ENCODE measurements at regions not wholly inside any gene's neighbourhood (a gene's known extent, or its start where the extent isn't known, plus 50 kb on each side); places are given as distances from the start of the nearest gene placed in this dataset.

GRCh38 chr18:78652001-78652545 is 327.5 kb upstream of the SALL3 start:
- Histone ChIP-seq H3K27ac (ENCODE audit: low read depth, low read length) (no peak overlapping the region), H3K4me1 (ENCODE audit: control insufficient read depth, insufficient read depth, low read length) (no peaks in the 10 kb centered on the region), H3K9ac (ENCODE audit: low read depth, low read length) (no peak overlapping the region), H3K36me3 (ENCODE audit: control insufficient read depth, insufficient read depth, low read length) (no peaks in the 10 kb centered on the region), H3K27me3 (ENCODE audit: control insufficient read depth, insufficient read depth, low read length) (no peaks in the 10 kb centered on the region), H3K9me3 (ENCODE audit: control insufficient read depth, insufficient read depth, low read length) (peaks cover 36% of the 10 kb centered on the region), H3K4me3 (ENCODE audit: low read depth, low read length) (no peak overlapping the region)

GRCh38 chr18:78655921-78656320 is 323.7 kb upstream of the SALL3 start:
- Histone ChIP-seq H3K36me3 (ENCODE audit: control insufficient read depth, insufficient read depth, low read length) (no peaks in the 10 kb centered on the region), H3K4me1 (ENCODE audit: control insufficient read depth, insufficient read depth, low read length) (no peaks in the 10 kb centered on the region), H3K27ac (ENCODE audit: low read depth, low read length) (no peak overlapping the region), H3K9me3 (ENCODE audit: control insufficient read depth, insufficient read depth, low read length) (peaks cover 36% of the 10 kb centered on the region), H3K9ac (ENCODE audit: low read depth, low read length) (no peak overlapping the region), H3K4me3 (ENCODE audit: low read depth, low read length) (no peak overlapping the region), H3K27me3 (ENCODE audit: control insufficient read depth, insufficient read depth, low read length) (no peaks in the 10 kb centered on the region)

GRCh38 chr18:78656346-78656925 is 323.2 kb upstream of the SALL3 start:
- Histone ChIP-seq H3K9ac (ENCODE audit: low read depth, low read length) (no peak overlapping the region), H3K9me3 (ENCODE audit: control insufficient read depth, insufficient read depth, low read length) (peaks cover 36% of the 10 kb centered on the region), H3K36me3 (ENCODE audit: control insufficient read depth, insufficient read depth, low read length) (no peaks in the 10 kb centered on the region), H3K4me3 (ENCODE audit: low read depth, low read length) (no peak overlapping the region), H3K27me3 (ENCODE audit: control insufficient read depth, insufficient read depth, low read length) (no peaks in the 10 kb centered on the region), H3K27ac (ENCODE audit: low read depth, low read length) (no peak overlapping the region), H3K4me1 (ENCODE audit: control insufficient read depth, insufficient read depth, low read length) (no peaks in the 10 kb centered on the region)

- Histone ChIP-seq H3K9ac (ENCODE audit: low read depth, low read length) (no peak overlapping the region), H3K27me3 (ENCODE audit: control insufficient read depth, insufficient read depth, low read length) (no peaks in the 10 kb centered on the region), H3K36me3 (ENCODE audit: control insufficient read depth, insufficient read depth, low read length) (no peaks in the 10 kb centered on the region), H3K4me1 (ENCODE audit: control insufficient read depth, insufficient read depth, low read length) (no peaks in the 10 kb centered on the region), H3K9me3 (ENCODE audit: control insufficient read depth, insufficient read depth, low read length) (peaks cover 21% of the 10 kb centered on the region), H3K27ac (ENCODE audit: low read depth, low read length) (no peak overlapping the region), H3K4me3 (ENCODE audit: low read depth, low read length) (no peak overlapping the region)
Measured at GRCh38 chr18:78658531-78658930, 321.1 kb upstream of the SALL3 start.

- Histone ChIP-seq H3K4me1 (ENCODE audit: control insufficient read depth, insufficient read depth, low read length) (no peaks in the 10 kb centered on the region), H3K27me3 (ENCODE audit: control insufficient read depth, insufficient read depth, low read length) (no peaks in the 10 kb centered on the region), H3K9ac (ENCODE audit: low read depth, low read length) (no peak overlapping the region), H3K4me3 (ENCODE audit: low read depth, low read length) (no peak overlapping the region), H3K9me3 (ENCODE audit: control insufficient read depth, insufficient read depth, low read length) (peaks cover 18% of the 10 kb centered on the region), H3K27ac (ENCODE audit: low read depth, low read length) (no peak overlapping the region), H3K36me3 (ENCODE audit: control insufficient read depth, insufficient read depth, low read length) (no peaks in the 10 kb centered on the region)
Measured at GRCh38 chr18:78659057-78659456, 320.6 kb upstream of the SALL3 start.

- Histone ChIP-seq H3K27ac (ENCODE audit: low read depth, low read length) (no peak overlapping the region), H3K4me1 (ENCODE audit: control insufficient read depth, insufficient read depth, low read length) (no peaks in the 10 kb centered on the region), H3K9me3 (ENCODE audit: control insufficient read depth, insufficient read depth, low read length) (peaks cover 18% of the 10 kb centered on the region), H3K9ac (ENCODE audit: low read depth, low read length) (no peak overlapping the region), H3K27me3 (ENCODE audit: control insufficient read depth, insufficient read depth, low read length) (no peaks in the 10 kb centered on the region), H3K4me3 (ENCODE audit: low read depth, low read length) (no peak overlapping the region), H3K36me3 (ENCODE audit: control insufficient read depth, insufficient read depth, low read length) (no peaks in the 10 kb centered on the region)
Measured at GRCh38 chr18:78659748-78660147, 319.9 kb upstream of the SALL3 start.

GRCh38 chr18:78660311-78660710 is 319.3 kb upstream of the SALL3 start:
- Histone ChIP-seq H3K27me3 (ENCODE audit: control insufficient read depth, insufficient read depth, low read length) (no peaks in the 10 kb centered on the region), H3K9me3 (ENCODE audit: control insufficient read depth, insufficient read depth, low read length) (peaks cover 14% of the 10 kb centered on the region), H3K27ac (ENCODE audit: low read depth, low read length) (no peak overlapping the region), H3K4me1 (ENCODE audit: control insufficient read depth, insufficient read depth, low read length) (no peaks in the 10 kb centered on the region), H3K9ac (ENCODE audit: low read depth, low read length) (no peak overlapping the region), H3K36me3 (ENCODE audit: control insufficient read depth, insufficient read depth, low read length) (no peaks in the 10 kb centered on the region), H3K4me3 (ENCODE audit: low read depth, low read length) (no peak overlapping the region)

- no peaks in the 10 kb centered on the region for H3K4me1 ChIP-seq (ENCODE audit: control insufficient read depth, insufficient read depth, low read length)
- no peak overlapping the region for H3K4me3 ChIP-seq (ENCODE audit: low read depth, low read length)
- H3K27ac ChIP-seq (ENCODE audit: low read depth, low read length) = no peak overlapping the region
- no peaks in the 10 kb centered on the region for H3K27me3 ChIP-seq (ENCODE audit: control insufficient read depth, insufficient read depth, low read length)
- H3K9ac ChIP-seq (ENCODE audit: low read depth, low read length) = no peak overlapping the region
- H3K36me3 ChIP-seq (ENCODE audit: control insufficient read depth, insufficient read depth, low read length) = no peaks in the 10 kb centered on the region
- H3K9me3 ChIP-seq (ENCODE audit: control insufficient read depth, insufficient read depth, low read length) = peaks cover 6% of the 10 kb centered on the region
Measured at GRCh38 chr18:78661316-78661715, 318.3 kb upstream of the SALL3 start.

- Histone ChIP-seq H3K9ac (ENCODE audit: low read depth, low read length) (no peak overlapping the region), H3K4me1 (ENCODE audit: control insufficient read depth, insufficient read depth, low read length) (no peaks in the 10 kb centered on the region), H3K9me3 (ENCODE audit: control insufficient read depth, insufficient read depth, low read length) (no peaks in the 10 kb centered on the region), H3K4me3 (ENCODE audit: low read depth, low read length) (no peak overlapping the region), H3K27ac (ENCODE audit: low read depth, low read length) (no peak overlapping the region), H3K27me3 (ENCODE audit: control insufficient read depth, insufficient read depth, low read length) (no peaks in the 10 kb centered on the region), H3K36me3 (ENCODE audit: control insufficient read depth, insufficient read depth, low read length) (no peaks in the 10 kb centered on the region)
Measured at GRCh38 chr18:78662879-78663278, 316.7 kb upstream of the SALL3 start.

GRCh38 chr18:78664048-78664447 is 315.6 kb upstream of the SALL3 start:
- H3K9me3 ChIP-seq (ENCODE audit: control insufficient read depth, insufficient read depth, low read length) = no peaks in the 10 kb centered on the region
- no peak overlapping the region for H3K27ac ChIP-seq (ENCODE audit: low read depth, low read length)
- H3K4me1 ChIP-seq (ENCODE audit: control insufficient read depth, insufficient read depth, low read length) = no peaks in the 10 kb centered on the region
- H3K36me3 ChIP-seq (ENCODE audit: control insufficient read depth, insufficient read depth, low read length) = no peaks in the 10 kb centered on the region
- H3K9ac ChIP-seq (ENCODE audit: low read depth, low read length) = no peak overlapping the region
- H3K27me3 ChIP-seq (ENCODE audit: control insufficient read depth, insufficient read depth, low read length) = no peaks in the 10 kb centered on the region
- H3K4me3 ChIP-seq (ENCODE audit: low read depth, low read length) = no peak overlapping the region

- Histone ChIP-seq H3K27me3 (ENCODE audit: control insufficient read depth, insufficient read depth, low read length) (no peaks in the 10 kb centered on the region), H3K4me3 (ENCODE audit: low read depth, low read length) (no peak overlapping the region), H3K9me3 (ENCODE audit: control insufficient read depth, insufficient read depth, low read length) (no peaks in the 10 kb centered on the region), H3K36me3 (ENCODE audit: control insufficient read depth, insufficient read depth, low read length) (no peaks in the 10 kb centered on the region), H3K27ac (ENCODE audit: low read depth, low read length) (no peak overlapping the region), H3K9ac (ENCODE audit: low read depth, low read length) (no peak overlapping the region), H3K4me1 (ENCODE audit: control insufficient read depth, insufficient read depth, low read length) (peaks cover 2% of the 10 kb centered on the region; the same call in 1 of the 2 replicates)
Measured at GRCh38 chr18:78664848-78665247, 314.8 kb upstream of the SALL3 start.

Measured in HUES48 (cell line).